GM18505 (cell line): ENCODE measurements at regions not wholly inside any gene's neighbourhood (a gene's known extent, or its start where the extent isn't known, plus 50 kb on each side); places are given as distances from the start of the nearest gene placed in this dataset.

Experiments
- ATAC-seq: cut with Tn5 transposase; IDR thresholded peaks from one replicate; pipeline ENCODE4 v1.9.1; 2021; ENCODE audit not compliant: unreplicated experiment
- POLR2A ChIP-seq: IDR thresholded peaks from 4 replicates; pipeline ENCODE4 v1.6.1; 2011; ENCODE audit warnings: borderline replicate concordance; ENCODE audit not compliant: insufficient read depth, insufficient read length; ENCODE audit errors: extremely low read depth

GRCh38 chr20:24365670-24366069 lies 103.8 kb upstream of the SYNDIG1 start:
- no peak for TF ChIP-seq POLR2A

GRCh38 chr20:24364482-24364881 lies 104.9 kb upstream of the SYNDIG1 start:
- no peak for TF ChIP-seq POLR2A
- no peak for ATAC-seq

More at GRCh38 chr20:24365670-24366069, 103.8 kb upstream of the SYNDIG1 start:
- no peak for ATAC-seq

GRCh38 chr20:24363031-24363430 lies 106.4 kb upstream of the SYNDIG1 start:
- no peak for TF ChIP-seq POLR2A
- no peak for ATAC-seq

- ATAC-seq, result no peak
- TF ChIP-seq POLR2A, result no peak
These were observed 107.3 kb upstream of the SYNDIG1 start for GRCh38 chr20:24362080-24362479.

- TF ChIP-seq POLR2A, result no peak
- no peak for ATAC-seq
These were observed 107.9 kb upstream of the SYNDIG1 start for GRCh38 chr20:24361541-24361940.

GRCh38 chr20:24360531-24360930 lies 108.9 kb upstream of the SYNDIG1 start:
- ATAC-seq, result no peak
- no peak for TF ChIP-seq POLR2A

- no peak for TF ChIP-seq POLR2A
- no peak for ATAC-seq
These were observed 110.0 kb upstream of the SYNDIG1 start for GRCh38 chr20:24359321-24360027.

- ATAC-seq, result no peak
- TF ChIP-seq POLR2A, result no peak
These were observed 111.5 kb upstream of the SYNDIG1 start for GRCh38 chr20:24357931-24358330.

GRCh38 chr20:24357177-24357576 lies 112.3 kb upstream of the SYNDIG1 start:
- TF ChIP-seq POLR2A, result no peak
- ATAC-seq, result no peak

- no peak for TF ChIP-seq POLR2A
- no peak for ATAC-seq
These were observed 116.2 kb upstream of the SYNDIG1 start for GRCh38 chr20:24353135-24353690.

GRCh38 chr20:24350923-24351368 lies 118.5 kb upstream of the SYNDIG1 start:
- no peak for ATAC-seq
- no peak for TF ChIP-seq POLR2A

- TF ChIP-seq POLR2A, result no peak
- no peak for ATAC-seq
These were observed 127.6 kb upstream of the SYNDIG1 start for GRCh38 chr20:24341781-24342180.

- TF ChIP-seq POLR2A, result no peak
- no peak for ATAC-seq
These were observed 128.5 kb upstream of the SYNDIG1 start for GRCh38 chr20:24340933-24341332.

GRCh38 chr20:24339210-24339641 lies 130.2 kb upstream of the SYNDIG1 start:
- TF ChIP-seq POLR2A, result no peak
- ATAC-seq, result no peak

- no peak for ATAC-seq
- no peak for TF ChIP-seq POLR2A
These were observed 131.9 kb upstream of the SYNDIG1 start for GRCh38 chr20:24337551-24337950.

GRCh38 chr20:24337069-24337468 lies 132.4 kb upstream of the SYNDIG1 start:
- no peak for ATAC-seq

More at GRCh38 chr20:24337069-24337468, 132.4 kb upstream of the SYNDIG1 start:
- no peak for TF ChIP-seq POLR2A
